ENCODE measurements at regions not wholly inside any gene's neighbourhood (a gene's known extent, or its start where the extent isn't known, plus 50 kb on each side); places are given as distances from the start of the nearest gene placed in this dataset.

GRCh38 chr9:124174433-124174832, 83.3 kb upstream of the NEK6 start:
- TF ChIP-seq CTCF (IDR thresholded peaks at IDR 0.05; ENCODE audit: insufficient read depth, low read length) (no peak), POLR2AphosphoS5 (IDR thresholded peaks at IDR 0.05; ENCODE audit: low read depth) (no peak), GABPA (IDR thresholded peaks at IDR 0.05; ENCODE audit: low read depth) (no peak)
- TF ChIP-seq, protein P1, sequence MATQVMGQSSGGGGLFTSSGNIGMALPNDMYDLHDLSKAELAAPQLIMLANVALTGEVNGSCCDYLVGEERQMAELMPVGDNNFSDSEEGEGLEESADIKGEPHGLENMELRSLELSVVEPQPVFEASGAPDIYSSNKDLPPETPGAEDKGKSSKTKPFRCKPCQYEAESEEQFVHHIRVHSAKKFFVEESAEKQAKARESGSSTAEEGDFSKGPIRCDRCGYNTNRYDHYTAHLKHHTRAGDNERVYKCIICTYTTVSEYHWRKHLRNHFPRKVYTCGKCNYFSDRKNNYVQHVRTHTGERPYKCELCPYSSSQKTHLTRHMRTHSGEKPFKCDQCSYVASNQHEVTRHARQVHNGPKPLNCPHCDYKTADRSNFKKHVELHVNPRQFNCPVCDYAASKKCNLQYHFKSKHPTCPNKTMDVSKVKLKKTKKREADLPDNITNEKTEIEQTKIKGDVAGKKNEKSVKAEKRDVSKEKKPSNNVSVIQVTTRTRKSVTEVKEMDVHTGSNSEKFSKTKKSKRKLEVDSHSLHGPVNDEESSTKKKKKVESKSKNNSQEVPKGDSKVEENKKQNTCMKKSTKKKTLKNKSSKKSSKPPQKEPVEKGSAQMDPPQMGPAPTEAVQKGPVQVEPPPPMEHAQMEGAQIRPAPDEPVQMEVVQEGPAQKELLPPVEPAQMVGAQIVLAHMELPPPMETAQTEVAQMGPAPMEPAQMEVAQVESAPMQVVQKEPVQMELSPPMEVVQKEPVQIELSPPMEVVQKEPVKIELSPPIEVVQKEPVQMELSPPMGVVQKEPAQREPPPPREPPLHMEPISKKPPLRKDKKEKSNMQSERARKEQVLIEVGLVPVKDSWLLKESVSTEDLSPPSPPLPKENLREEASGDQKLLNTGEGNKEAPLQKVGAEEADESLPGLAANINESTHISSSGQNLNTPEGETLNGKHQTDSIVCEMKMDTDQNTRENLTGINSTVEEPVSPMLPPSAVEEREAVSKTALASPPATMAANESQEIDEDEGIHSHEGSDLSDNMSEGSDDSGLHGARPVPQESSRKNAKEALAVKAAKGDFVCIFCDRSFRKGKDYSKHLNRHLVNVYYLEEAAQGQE (IDR thresholded peaks at IDR 0.05; ENCODE audit: insufficient replicate concordance, low read depth), result no peak
